HG02610 (cell line): ENCODE measurements at regions not wholly inside any gene's neighbourhood (a gene's known extent, or its start where the extent isn't known, plus 50 kb on each side); places are given as distances from the start of the nearest gene placed in this dataset.

Experiments used
- ATAC-seq: cut with Tn5 transposase; IDR thresholded peaks from one replicate; pipeline ENCODE4 v1.9.1; 2021; ENCODE audit warnings: mild to moderate bottlenecking, moderate library complexity; ENCODE audit not compliant: unreplicated experiment

GRCh38 chr5:74332006-74332405, 308.5 kb downstream of the ENC1 start:
- no peak for ATAC-seq

- ATAC-seq = no peak
Observed at GRCh38 chr5:74328221-74328630, 312.3 kb downstream of the ENC1 start.

- no peak for ATAC-seq
Observed at GRCh38 chr5:74327339-74327685, 313.2 kb downstream of the ENC1 start.

GRCh38 chr5:74326571-74327338, 313.8 kb downstream of the ENC1 start:
- ATAC-seq = peak; percentile 96

- no peak for ATAC-seq
Observed at GRCh38 chr5:74325866-74326265, 314.7 kb downstream of the ENC1 start.

GRCh38 chr5:74324556-74324955, 316.0 kb downstream of the ENC1 start:
- ATAC-seq = no peak

GRCh38 chr5:74322944-74323343, 317.6 kb downstream of the ENC1 start:
- ATAC-seq = no peak

- ATAC-seq = no peak
Observed at GRCh38 chr5:74322191-74322590, 318.3 kb downstream of the ENC1 start.

GRCh38 chr5:74321326-74321725, 319.2 kb downstream of the ENC1 start:
- no peak for ATAC-seq

- no peak for ATAC-seq
Observed at GRCh38 chr5:74320526-74320925, 320.0 kb downstream of the ENC1 start.

- no peak for ATAC-seq
Observed at GRCh38 chr5:74319076-74319475, 321.5 kb downstream of the ENC1 start.

GRCh38 chr5:74316064-74316603, 324.4 kb downstream of the ENC1 start:
- ATAC-seq = peak; percentile 65

GRCh38 chr5:74314906-74315305, 325.6 kb downstream of the ENC1 start:
- no peak for ATAC-seq

GRCh38 chr5:74313896-74314295, 326.6 kb downstream of the ENC1 start:
- ATAC-seq = no peak

- no peak for ATAC-seq
Observed at GRCh38 chr5:74312746-74313145, 327.8 kb downstream of the ENC1 start.

- ATAC-seq = no peak
Observed at GRCh38 chr5:74311961-74312360, 328.6 kb downstream of the ENC1 start.

GRCh38 chr5:74310997-74311930, 329.3 kb downstream of the ENC1 start:
- ATAC-seq = no peak

- no peak for ATAC-seq
Observed at GRCh38 chr5:74310386-74310785, 330.1 kb downstream of the ENC1 start.

- no peak for ATAC-seq
Observed at GRCh38 chr5:74309050-74309449, 331.5 kb downstream of the ENC1 start.

- ATAC-seq = no peak
Observed at GRCh38 chr5:74306845-74307244, 333.7 kb downstream of the ENC1 start.

GRCh38 chr5:74304536-74304935, 336.0 kb downstream of the ENC1 start:
- ATAC-seq = no peak

GRCh38 chr5:74303578-74303977, 336.9 kb downstream of the ENC1 start:
- ATAC-seq = no peak
